ENCODE measurements at regions not wholly inside any gene's neighbourhood (a gene's known extent, or its start where the extent isn't known, plus 50 kb on each side); places are given as distances from the start of the nearest gene placed in this dataset.

DNA sequence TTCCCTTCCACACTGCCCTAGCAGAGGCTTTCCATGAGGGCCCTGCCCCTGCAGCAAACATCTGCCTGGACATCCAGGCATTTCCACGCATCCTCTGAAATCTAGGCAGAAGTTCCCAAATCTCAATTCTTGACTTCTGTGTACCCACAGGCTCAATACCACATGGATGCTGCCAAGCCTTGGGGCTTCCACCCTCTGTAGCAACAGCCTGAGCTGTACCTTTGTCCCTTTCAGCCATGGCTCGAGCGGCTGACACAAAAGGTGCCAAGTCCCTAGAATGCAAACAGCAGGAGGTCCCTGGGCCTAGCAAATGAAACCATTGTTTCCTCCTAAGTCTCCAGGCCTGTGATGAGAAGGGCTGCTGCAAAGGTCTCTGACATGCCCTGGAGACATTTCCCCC, 744.5 kb upstream of the LINC00305 start:
- no peak for ATAC-seq
- FAIRE-seq, result no peak

DNA sequence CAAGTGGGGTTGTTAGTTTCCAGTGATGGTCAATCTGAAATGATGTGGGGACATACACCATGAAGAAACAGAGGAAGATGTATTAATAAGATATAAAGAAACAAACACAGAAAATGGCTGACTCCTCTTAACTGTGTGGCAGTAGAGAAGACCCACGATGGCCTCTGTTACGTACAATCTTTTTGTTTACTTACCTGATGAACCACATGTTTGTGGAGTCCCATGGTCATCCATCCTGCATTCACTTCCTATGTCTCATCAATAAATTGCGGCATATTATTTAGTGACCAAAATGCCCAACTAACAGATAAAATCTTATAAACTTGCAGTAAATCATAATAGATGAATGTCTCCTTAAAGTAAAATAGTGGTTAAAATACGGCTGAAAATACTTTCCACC, 740.1 kb upstream of the LINC00305 start:
- TF ChIP-seq, protein P1, sequence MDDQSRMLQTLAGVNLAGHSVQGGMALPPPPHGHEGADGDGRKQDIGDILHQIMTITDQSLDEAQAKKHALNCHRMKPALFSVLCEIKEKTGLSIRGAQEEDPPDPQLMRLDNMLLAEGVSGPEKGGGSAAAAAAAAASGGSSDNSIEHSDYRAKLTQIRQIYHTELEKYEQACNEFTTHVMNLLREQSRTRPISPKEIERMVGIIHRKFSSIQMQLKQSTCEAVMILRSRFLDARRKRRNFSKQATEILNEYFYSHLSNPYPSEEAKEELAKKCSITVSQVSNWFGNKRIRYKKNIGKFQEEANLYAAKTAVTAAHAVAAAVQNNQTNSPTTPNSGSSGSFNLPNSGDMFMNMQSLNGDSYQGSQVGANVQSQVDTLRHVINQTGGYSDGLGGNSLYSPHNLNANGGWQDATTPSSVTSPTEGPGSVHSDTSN (IDR thresholded peaks at IDR 0.05), result no peak
- TF ChIP-seq EP300 (IDR thresholded peaks at IDR 0.05), result no peak
- TF ChIP-seq POLR2AphosphoS2 (conservative IDR thresholded peaks at IDR 0.05; ENCODE audit: low read length), result no peak
- no peak for TF ChIP-seq NPAS2 (CRISPR knock-in tag; IDR thresholded peaks at IDR 0.05; ENCODE audit: borderline replicate concordance)
- TF ChIP-seq MAZ (IDR thresholded peaks at IDR 0.05; ENCODE audit: borderline replicate concordance, low read depth, low read length), result no peak
- no peak for TF ChIP-seq HOXB5 (CRISPR knock-in tag; IDR thresholded peaks at IDR 0.05)
- no peak for TF ChIP-seq ZC3H11A (IDR thresholded peaks at IDR 0.05)
- Histone ChIP-seq H3K4me1 (no peaks in the 10 kb centered on the region), H3K4me2 (no peak overlapping the region), H3K4me3 (no peak overlapping the region), H3K9me3 (no peaks in the 10 kb centered on the region), H3K27ac (no peak overlapping the region)
- ChIA-PET CTCF (no interaction called here), POLR2A (no interaction called here)
- FAIRE-seq (no peak), DNase-seq (ENCODE audit: low read depth in 1 of 2, low spot score in 1 of 2) (no peak), ATAC-seq (no peak)
- WGBS (ENCODE audit: missing lambda C conversion rate), result 29% methylated on average over 4 of the region's 4 CpGs

More for the DNA sequence above, 744.5 kb upstream of the LINC00305 start:
- Histone ChIP-seq H3K4me3 (no peak overlapping the region), H3K4me2 (no peak overlapping the region), H3K9me3 (no peaks in the 10 kb centered on the region), H3K4me1 (no peaks in the 10 kb centered on the region), H3K27ac (no peak overlapping the region)
- TF ChIP-seq CBX8 (IDR thresholded peaks at IDR 0.05) (no peak), NR3C1 (IDR thresholded peaks at IDR 0.05) (no peak), CBX2 (IDR thresholded peaks at IDR 0.05; ENCODE audit: borderline replicate concordance, low read depth) (no peak), MAZ (IDR thresholded peaks at IDR 0.05; ENCODE audit: borderline replicate concordance, low read depth, low read length) (no peak), RFX5 (IDR thresholded peaks at IDR 0.05) (no peak), RNF2 (IDR thresholded peaks at IDR 0.05; ENCODE audit: borderline replicate concordance, low read depth) (no peak), BHLHE40 (IDR thresholded peaks at IDR 0.05; ENCODE audit: low read depth, low read length) (no peak), JUN (IDR thresholded peaks at IDR 0.05) (no peak), HOXA7 (CRISPR knock-in tag; IDR thresholded peaks at IDR 0.05) (no peak), GATA3 (IDR thresholded peaks at IDR 0.05; ENCODE audit: borderline replicate concordance) (no peak)
- TF ChIP-seq, protein P2, sequence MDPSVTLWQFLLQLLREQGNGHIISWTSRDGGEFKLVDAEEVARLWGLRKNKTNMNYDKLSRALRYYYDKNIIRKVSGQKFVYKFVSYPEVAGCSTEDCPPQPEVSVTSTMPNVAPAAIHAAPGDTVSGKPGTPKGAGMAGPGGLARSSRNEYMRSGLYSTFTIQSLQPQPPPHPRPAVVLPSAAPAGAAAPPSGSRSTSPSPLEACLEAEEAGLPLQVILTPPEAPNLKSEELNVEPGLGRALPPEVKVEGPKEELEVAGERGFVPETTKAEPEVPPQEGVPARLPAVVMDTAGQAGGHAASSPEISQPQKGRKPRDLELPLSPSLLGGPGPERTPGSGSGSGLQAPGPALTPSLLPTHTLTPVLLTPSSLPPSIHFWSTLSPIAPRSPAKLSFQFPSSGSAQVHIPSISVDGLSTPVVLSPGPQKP (IDR thresholded peaks at IDR 0.05; ENCODE audit: low read depth, low read length), result no peak
- TF ChIP-seq, protein P3, sequence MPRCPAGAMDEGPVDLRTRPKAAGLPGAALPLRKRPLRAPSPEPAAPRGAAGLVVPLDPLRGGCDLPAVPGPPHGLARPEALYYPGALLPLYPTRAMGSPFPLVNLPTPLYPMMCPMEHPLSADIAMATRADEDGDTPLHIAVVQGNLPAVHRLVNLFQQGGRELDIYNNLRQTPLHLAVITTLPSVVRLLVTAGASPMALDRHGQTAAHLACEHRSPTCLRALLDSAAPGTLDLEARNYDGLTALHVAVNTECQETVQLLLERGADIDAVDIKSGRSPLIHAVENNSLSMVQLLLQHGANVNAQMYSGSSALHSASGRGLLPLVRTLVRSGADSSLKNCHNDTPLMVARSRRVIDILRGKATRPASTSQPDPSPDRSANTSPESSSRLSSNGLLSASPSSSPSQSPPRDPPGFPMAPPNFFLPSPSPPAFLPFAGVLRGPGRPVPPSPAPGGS (IDR thresholded peaks at IDR 0.05), result no peak
- ChIA-PET CTCF (no interaction called here), POLR2A (no interaction called here)
- DNase-seq (ENCODE audit: low read depth in 1 of 2, low spot score in 1 of 2), result no peak
- 28% methylated on average over 3 of the region's 3 CpGs for WGBS (ENCODE audit: missing lambda C conversion rate)

DNA sequence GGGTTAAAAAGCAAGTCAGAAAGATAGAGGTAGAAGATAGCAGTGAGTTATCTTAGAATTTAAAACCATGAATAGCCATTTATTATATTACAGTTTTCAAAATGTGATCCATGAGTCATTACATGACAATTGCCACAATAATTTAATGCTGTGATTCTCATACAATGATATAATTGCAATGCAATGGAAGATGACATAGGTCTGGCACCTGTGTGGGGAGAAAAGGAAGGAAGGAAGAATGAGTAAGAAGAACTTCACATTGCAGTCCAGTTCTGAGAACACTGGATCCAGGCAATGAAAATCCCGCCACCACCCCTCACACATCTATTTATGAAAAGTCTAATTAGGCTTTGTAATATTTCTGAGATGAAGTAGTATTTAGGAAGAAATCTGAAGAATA, 738.1 kb upstream of the LINC00305 start:
- ATAC-seq (no peak), FAIRE-seq (no peak), DNase-seq (ENCODE audit: low read depth in 1 of 2, low spot score in 1 of 2) (no peak)
- Histone ChIP-seq H3K4me2 (no peak overlapping the region), H3K4me1 (no peaks in the 10 kb centered on the region), H3K27ac (no peak overlapping the region), H3K4me3 (no peak overlapping the region), H3K9me3 (no peaks in the 10 kb centered on the region)
- TF ChIP-seq ZFP36 (IDR thresholded peaks at IDR 0.05; ENCODE audit: borderline replicate concordance, partially characterized antibody) (no peak), CBX8 (IDR thresholded peaks at IDR 0.05) (no peak), EP300 (IDR thresholded peaks at IDR 0.05) (no peak), HOXB5 (CRISPR knock-in tag; IDR thresholded peaks at IDR 0.05) (no peak), CBX2 (IDR thresholded peaks at IDR 0.05; ENCODE audit: borderline replicate concordance, low read depth) (no peak), BHLHE40 (IDR thresholded peaks at IDR 0.05; ENCODE audit: low read depth, low read length) (no peak), HEYL (CRISPR knock-in tag; IDR thresholded peaks at IDR 0.05) (no peak)
- TF ChIP-seq, protein P2 (IDR thresholded peaks at IDR 0.05; ENCODE audit: low read depth, low read length), result no peak
- ChIA-PET POLR2A (no interaction called here), CTCF (no interaction called here)
- 17% methylated on average over 1 of the region's 1 CpG for WGBS (ENCODE audit: missing lambda C conversion rate)
